OCI-LY3 (cell line): ENCODE measurements at regions not wholly inside any gene's neighbourhood (a gene's known extent, or its start where the extent isn't known, plus 50 kb on each side); places are given as distances from the start of the nearest gene placed in this dataset.
"Not testable (repeated sequence)": the region's sequence is repeated elsewhere in the genome, so short reads cannot be mapped to it uniquely, and the experiment has no call there.

Source experiments
- EZH2phosphoT487 ChIP-seq: fragments of 200-600 bp; shearing (Covaris generic); IDR thresholded peaks from 2 replicates; pipeline ENCODE4 v1.6.1; 2018; ENCODE audit warnings: antibody characterized with exemption, mixed run types, low read depth
- TF ChIP-seq, protein P1 (sequence below): fragments of 200-600, 300-600 bp; sonication (generic); IDR thresholded peaks from 2 replicates; pipeline ENCODE4 v1.5.1; 2014; ENCODE audit warnings: antibody characterized with exemption, low read length, low read depth

GRCh38 chr4:107436471-107436870, 283.6 kb downstream of the PAPSS1 start:
- TF ChIP-seq, protein P1, sequence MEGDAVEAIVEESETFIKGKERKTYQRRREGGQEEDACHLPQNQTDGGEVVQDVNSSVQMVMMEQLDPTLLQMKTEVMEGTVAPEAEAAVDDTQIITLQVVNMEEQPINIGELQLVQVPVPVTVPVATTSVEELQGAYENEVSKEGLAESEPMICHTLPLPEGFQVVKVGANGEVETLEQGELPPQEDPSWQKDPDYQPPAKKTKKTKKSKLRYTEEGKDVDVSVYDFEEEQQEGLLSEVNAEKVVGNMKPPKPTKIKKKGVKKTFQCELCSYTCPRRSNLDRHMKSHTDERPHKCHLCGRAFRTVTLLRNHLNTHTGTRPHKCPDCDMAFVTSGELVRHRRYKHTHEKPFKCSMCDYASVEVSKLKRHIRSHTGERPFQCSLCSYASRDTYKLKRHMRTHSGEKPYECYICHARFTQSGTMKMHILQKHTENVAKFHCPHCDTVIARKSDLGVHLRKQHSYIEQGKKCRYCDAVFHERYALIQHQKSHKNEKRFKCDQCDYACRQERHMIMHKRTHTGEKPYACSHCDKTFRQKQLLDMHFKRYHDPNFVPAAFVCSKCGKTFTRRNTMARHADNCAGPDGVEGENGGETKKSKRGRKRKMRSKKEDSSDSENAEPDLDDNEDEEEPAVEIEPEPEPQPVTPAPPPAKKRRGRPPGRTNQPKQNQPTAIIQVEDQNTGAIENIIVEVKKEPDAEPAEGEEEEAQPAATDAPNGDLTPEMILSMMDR: not testable (repeated sequence)
- not testable (repeated sequence) for TF ChIP-seq EZH2phosphoT487
